ENCODE measurements at regions not wholly inside any gene's neighbourhood (a gene's known extent, or its start where the extent isn't known, plus 50 kb on each side); places are given as distances from the start of the nearest gene placed in this dataset.

- TF ChIP-seq ZNF654 (tag by site-specific recombination; IDR thresholded peaks at IDR 0.05; ENCODE audit: low read depth) (no peak), ZNF623 (tag by site-specific recombination; IDR thresholded peaks at IDR 0.05) (peak; percentile 93), ZBTB7A (tag by site-specific recombination; IDR thresholded peaks at IDR 0.05; ENCODE audit: low read depth) (no peak), ZNF600 (tag by site-specific recombination; IDR thresholded peaks at IDR 0.05) (peak; percentile 66; the same call in 1 of the 2 replicates)
Measured at GRCh38 chrX:39753293-39753996, 344.3 kb downstream of the BCOR start (continued).

- Histone ChIP-seq H3K36me3 (ENCODE audit: control insufficient read depth in 2 of 2, insufficient read depth in 1 of 2, low read length in 2 of 2) (no peaks in the 10 kb centered on the region), H3K4me3 (ENCODE audit: low read depth, low read length) (no peak overlapping the region), H3K9me3 (ENCODE audit: control insufficient read depth, insufficient read depth, low read depth, low read length) (no peaks in the 10 kb centered on the region), H3K27ac (ENCODE audit: extremely low read depth, low read depth, low read length) (peak overlapping the region; percentile 98), H3K4me1 (ENCODE audit: control insufficient read depth, insufficient read depth, low read length) (peaks cover 12% of the 10 kb centered on the region)
- CTCF ChIA-PET, result interaction anchor here (0.6 kb wide), 1 partner anchor 135 kb away, joined by 4 read pairs; no protein-coding TSS in a partner anchor
- POLR2A ChIA-PET, result interaction anchor here (0.6 to 1.1 kb wide), 2 partner anchors 9 to 333 kb away, joined by 3 to 4 read pairs; no protein-coding TSS in a partner anchor
- TF ChIP-seq ZEB2 (tag by site-specific recombination; IDR thresholded peaks at IDR 0.05), result peak; percentile 71
- peak; percentile 88; the same call in 1 of the 2 replicates for TF ChIP-seq ZNF561 (tag by site-specific recombination; IDR thresholded peaks at IDR 0.05; ENCODE audit: borderline replicate concordance)
- TF ChIP-seq ZNF747 (tag by site-specific recombination; IDR thresholded peaks at IDR 0.05), result no peak
- no peak for TF ChIP-seq ZNF701 (tag by site-specific recombination; IDR thresholded peaks at IDR 0.05)
- peak; percentile 78 for TF ChIP-seq SP7 (tag by site-specific recombination; IDR thresholded peaks at IDR 0.05)
- TF ChIP-seq ZNF26 (tag by site-specific recombination; IDR thresholded peaks at IDR 0.05), result no peak
- TF ChIP-seq ZNF560 (tag by site-specific recombination; IDR thresholded peaks at IDR 0.05; ENCODE audit: borderline replicate concordance), result no peak
- peak; percentile 82 for TF ChIP-seq PRDM10 (tag by site-specific recombination; IDR thresholded peaks at IDR 0.05)
- TF ChIP-seq KLF17 (tag by site-specific recombination; IDR thresholded peaks at IDR 0.05), result peak; percentile 55
- peak; percentile 47 for TF ChIP-seq ZBTB8A (tag by site-specific recombination; IDR thresholded peaks at IDR 0.05)
- no peak for TF ChIP-seq ZFP69B (tag by site-specific recombination; IDR thresholded peaks at IDR 0.05)
- peak; percentile 56; the same call in 1 of the 2 replicates for TF ChIP-seq ZNF280D (tag by site-specific recombination; IDR thresholded peaks at IDR 0.05)
- no peak for TF ChIP-seq ZNF426 (tag by site-specific recombination; IDR thresholded peaks at IDR 0.05)
- TF ChIP-seq ZNF768 (tag by site-specific recombination; IDR thresholded peaks at IDR 0.05), result no peak
- TF ChIP-seq YY1 (tag by site-specific recombination; IDR thresholded peaks at IDR 0.05), result no peak
- no peak for TF ChIP-seq ZNF292 (tag by site-specific recombination; IDR thresholded peaks at IDR 0.05; ENCODE audit: borderline replicate concordance, low read depth)
- TF ChIP-seq OSR2 (tag by site-specific recombination; IDR thresholded peaks at IDR 0.05), result 0 out of 2 replicates have a peak, but pooled peaks have one; percentile 18
- TF ChIP-seq ZBTB10 (tag by site-specific recombination; IDR thresholded peaks at IDR 0.05), result no peak
Measured at GRCh38 chrX:39755143-39756032, 342.4 kb downstream of the BCOR start.

Measured in HEK293 (cell line).